ENCODE measurements at regions not wholly inside any gene's neighbourhood (a gene's known extent, or its start where the extent isn't known, plus 50 kb on each side); places are given as distances from the start of the nearest gene placed in this dataset.

GRCh38 chr15:93179072-93179471 lies 90.1 kb upstream of the RGMA start (continued):
- TF ChIP-seq, protein P1, sequence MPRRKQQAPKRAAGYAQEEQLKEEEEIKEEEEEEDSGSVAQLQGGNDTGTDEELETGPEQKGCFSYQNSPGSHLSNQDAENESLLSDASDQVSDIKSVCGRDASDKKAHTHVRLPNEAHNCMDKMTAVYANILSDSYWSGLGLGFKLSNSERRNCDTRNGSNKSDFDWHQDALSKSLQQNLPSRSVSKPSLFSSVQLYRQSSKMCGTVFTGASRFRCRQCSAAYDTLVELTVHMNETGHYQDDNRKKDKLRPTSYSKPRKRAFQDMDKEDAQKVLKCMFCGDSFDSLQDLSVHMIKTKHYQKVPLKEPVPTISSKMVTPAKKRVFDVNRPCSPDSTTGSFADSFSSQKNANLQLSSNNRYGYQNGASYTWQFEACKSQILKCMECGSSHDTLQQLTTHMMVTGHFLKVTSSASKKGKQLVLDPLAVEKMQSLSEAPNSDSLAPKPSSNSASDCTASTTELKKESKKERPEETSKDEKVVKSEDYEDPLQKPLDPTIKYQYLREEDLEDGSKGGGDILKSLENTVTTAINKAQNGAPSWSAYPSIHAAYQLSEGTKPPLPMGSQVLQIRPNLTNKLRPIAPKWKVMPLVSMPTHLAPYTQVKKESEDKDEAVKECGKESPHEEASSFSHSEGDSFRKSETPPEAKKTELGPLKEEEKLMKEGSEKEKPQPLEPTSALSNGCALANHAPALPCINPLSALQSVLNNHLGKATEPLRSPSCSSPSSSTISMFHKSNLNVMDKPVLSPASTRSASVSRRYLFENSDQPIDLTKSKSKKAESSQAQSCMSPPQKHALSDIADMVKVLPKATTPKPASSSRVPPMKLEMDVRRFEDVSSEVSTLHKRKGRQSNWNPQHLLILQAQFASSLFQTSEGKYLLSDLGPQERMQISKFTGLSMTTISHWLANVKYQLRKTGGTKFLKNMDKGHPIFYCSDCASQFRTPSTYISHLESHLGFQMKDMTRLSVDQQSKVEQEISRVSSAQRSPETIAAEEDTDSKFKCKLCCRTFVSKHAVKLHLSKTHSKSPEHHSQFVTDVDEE (CRISPR knock-in tag; IDR thresholded peaks at IDR 0.05) = no peak
- no peak for TF ChIP-seq GLIS3 (CRISPR knock-in tag; IDR thresholded peaks at IDR 0.05)
- no peak for TF ChIP-seq ZC3H10 (CRISPR knock-in tag; IDR thresholded peaks at IDR 0.05)

DNA sequence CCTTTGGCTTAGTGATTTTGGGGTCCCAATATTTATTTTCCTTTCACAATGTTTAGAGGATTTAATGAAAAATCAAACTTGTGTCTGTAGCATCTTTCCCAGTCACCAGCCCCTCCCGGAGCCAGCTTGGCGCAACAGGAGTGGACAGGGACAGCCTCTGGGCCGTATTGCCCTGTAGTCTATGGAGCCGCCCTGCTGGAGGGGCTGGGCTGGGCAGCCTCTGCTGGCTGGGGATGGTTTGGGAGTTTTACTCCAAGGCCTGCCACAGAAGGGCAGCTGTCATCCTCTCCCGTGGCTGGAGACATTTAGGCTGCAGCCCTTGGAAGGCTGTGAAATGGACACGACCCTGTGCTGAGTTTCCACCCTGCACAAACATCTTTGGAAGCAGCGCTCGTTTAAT lies 89.4 kb upstream of the RGMA start:
- no peak for ATAC-seq
- TF ChIP-seq ESRRG (CRISPR knock-in tag; IDR thresholded peaks at IDR 0.05) (no peak), CSRNP3 (CRISPR knock-in tag; IDR thresholded peaks at IDR 0.05) (no peak), GLIS3 (CRISPR knock-in tag; IDR thresholded peaks at IDR 0.05) (no peak), CREB5 (CRISPR knock-in tag; IDR thresholded peaks at IDR 0.05; ENCODE audit: low read depth) (no peak), PATZ1 (CRISPR knock-in tag; IDR thresholded peaks at IDR 0.05; ENCODE audit: borderline replicate concordance) (no peak)
- TF ChIP-seq, protein P1 (CRISPR knock-in tag; IDR thresholded peaks at IDR 0.05) = no peak

DNA sequence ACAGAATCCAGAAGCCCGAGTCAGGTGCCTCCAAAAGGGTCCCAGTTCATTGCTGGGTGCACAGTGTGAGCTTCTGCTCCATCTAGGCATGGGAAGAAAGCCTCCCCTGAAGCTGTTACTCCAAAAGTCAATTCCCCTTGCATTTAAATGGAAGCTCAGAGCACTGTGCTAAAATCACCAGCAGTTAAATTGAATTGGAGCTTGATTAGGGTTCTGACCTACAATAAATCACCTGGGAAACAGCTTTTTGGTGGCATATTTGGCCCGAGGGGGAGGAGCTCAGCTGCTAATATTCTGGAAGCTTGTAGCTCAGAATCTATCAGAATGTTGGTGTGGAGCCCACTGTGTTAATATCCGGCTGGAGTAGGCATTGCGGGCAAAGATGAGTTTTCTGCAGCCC lies 87.1 kb upstream of the RGMA start:
- no peak for ATAC-seq

GRCh38 chr15:93174836-93175235 lies 85.8 kb upstream of the RGMA start:
- TF ChIP-seq ZNF8 (CRISPR knock-in tag; IDR thresholded peaks at IDR 0.05) (no peak), RARB (CRISPR knock-in tag; IDR thresholded peaks at IDR 0.05) (no peak)
- no peak for ATAC-seq

More for the DNA sequence above, 87.1 kb upstream of the RGMA start:
- TF ChIP-seq ESRRG (CRISPR knock-in tag; IDR thresholded peaks at IDR 0.05) (no peak), GLIS3 (CRISPR knock-in tag; IDR thresholded peaks at IDR 0.05) (no peak), ARNTL (CRISPR knock-in tag; IDR thresholded peaks at IDR 0.05; ENCODE audit: borderline replicate concordance, low read depth) (no peak), ISL1 (CRISPR knock-in tag; IDR thresholded peaks at IDR 0.05) (no peak), ZNF565 (CRISPR knock-in tag; conservative IDR thresholded peaks at IDR 0.05; ENCODE audit: low read depth) (no peak), TOX (CRISPR knock-in tag; IDR thresholded peaks at IDR 0.05; ENCODE audit: borderline replicate concordance) (no peak), ZFP3 (CRISPR knock-in tag; IDR thresholded peaks at IDR 0.05) (no peak), BACH2 (CRISPR knock-in tag; IDR thresholded peaks at IDR 0.05; ENCODE audit: borderline replicate concordance) (no peak)
- TF ChIP-seq, protein P2, sequence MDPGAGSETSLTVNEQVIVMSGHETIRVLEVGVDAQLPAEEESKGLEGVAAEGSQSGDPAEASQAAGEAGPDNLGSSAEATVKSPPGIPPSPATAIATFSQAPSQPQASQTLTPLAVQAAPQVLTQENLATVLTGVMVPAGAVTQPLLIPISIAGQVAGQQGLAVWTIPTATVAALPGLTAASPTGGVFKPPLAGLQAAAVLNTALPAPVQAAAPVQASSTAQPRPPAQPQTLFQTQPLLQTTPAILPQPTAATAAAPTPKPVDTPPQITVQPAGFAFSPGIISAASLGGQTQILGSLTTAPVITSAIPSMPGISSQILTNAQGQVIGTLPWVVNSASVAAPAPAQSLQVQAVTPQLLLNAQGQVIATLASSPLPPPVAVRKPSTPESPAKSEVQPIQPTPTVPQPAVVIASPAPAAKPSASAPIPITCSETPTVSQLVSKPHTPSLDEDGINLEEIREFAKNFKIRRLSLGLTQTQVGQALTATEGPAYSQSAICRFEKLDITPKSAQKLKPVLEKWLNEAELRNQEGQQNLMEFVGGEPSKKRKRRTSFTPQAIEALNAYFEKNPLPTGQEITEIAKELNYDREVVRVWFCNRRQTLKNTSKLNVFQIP (CRISPR knock-in tag; IDR thresholded peaks at IDR 0.05; ENCODE audit: borderline replicate concordance, low read depth) = no peak
